ENCODE measurements at regions not wholly inside any gene's neighbourhood (a gene's known extent, or its start where the extent isn't known, plus 50 kb on each side); places are given as distances from the start of the nearest gene placed in this dataset.

GRCh38 chr1:208423526-208423925, 179.3 kb upstream of the PLXNA2 start:
- Histone ChIP-seq H3K9me3 (no peaks in the 10 kb centered on the region), H3K4me3 (no peak overlapping the region), H3K4me1 (no peaks in the 10 kb centered on the region), H3K36me3 (no peaks in the 10 kb centered on the region), H3K27me3 (no peaks in the 10 kb centered on the region), H3K27ac (no peak overlapping the region)
- TF ChIP-seq CTCF (IDR thresholded peaks at IDR 0.05): no peak
- ATAC-seq: no peak
- no peak for FAIRE-seq
- WGBS, 2 donors: 81 to 84% methylated on average over 3 of the region's 3 CpGs
- DNase-seq: no peak
- intact Hi-C loops (cut with DNase I): no loop called here

- DNase-seq (no peak), ATAC-seq (no peak), FAIRE-seq (no peak)
- Histone ChIP-seq H3K4me1 (no peaks in the 10 kb centered on the region), H3K36me3 (no peaks in the 10 kb centered on the region), H3K4me3 (no peak overlapping the region), H3K9me3 (no peaks in the 10 kb centered on the region), H3K27ac (no peak overlapping the region), H3K27me3 (no peaks in the 10 kb centered on the region)
- no peak for TF ChIP-seq CTCF (IDR thresholded peaks at IDR 0.05)
- 84 to 90% methylated on average over 3 of the region's 3 CpGs for WGBS, 2 donors
- intact Hi-C loops (cut with DNase I): no loop called here
Measured at GRCh38 chr1:208425096-208425495, 180.9 kb upstream of the PLXNA2 start.

- DNase-seq (no peak), FAIRE-seq (no peak), ATAC-seq (no peak)
- Histone ChIP-seq H3K36me3 (no peaks in the 10 kb centered on the region), H3K9me3 (no peaks in the 10 kb centered on the region), H3K27me3 (no peaks in the 10 kb centered on the region), H3K27ac (no peak overlapping the region), H3K4me1 (no peaks in the 10 kb centered on the region), H3K4me3 (no peak overlapping the region)
- TF ChIP-seq CTCF (IDR thresholded peaks at IDR 0.05): no peak
- 45 to 60% methylated on average over 3 of the region's 3 CpGs for WGBS, 2 donors
- intact Hi-C loops (cut with DNase I): no loop called here
Measured at GRCh38 chr1:208430220-208430619, 186.0 kb upstream of the PLXNA2 start.

- intact Hi-C loops (cut with DNase I): no loop called here
- no peaks in the 10 kb centered on the region for H3K27me3 ChIP-seq
- H3K4me1 ChIP-seq: no peaks in the 10 kb centered on the region
- no peaks in the 10 kb centered on the region for H3K9me3 ChIP-seq
- H3K4me3 ChIP-seq: no peak overlapping the region
- FAIRE-seq (no peak), ATAC-seq (no peak), DNase-seq (no peak)
- H3K36me3 ChIP-seq: no peaks in the 10 kb centered on the region
- WGBS, 2 donors: 68 to 78% methylated on average over 3 of the region's 3 CpGs
- no peak for TF ChIP-seq CTCF (IDR thresholded peaks at IDR 0.05)
- no peak overlapping the region for H3K27ac ChIP-seq
Measured at GRCh38 chr1:208431721-208432120, 187.5 kb upstream of the PLXNA2 start.

GRCh38 chr1:208432346-208432745, 188.2 kb upstream of the PLXNA2 start:
- ATAC-seq (no peak), FAIRE-seq (no peak), DNase-seq (no peak)
- Histone ChIP-seq H3K27me3 (no peaks in the 10 kb centered on the region), H3K4me1 (no peaks in the 10 kb centered on the region), H3K27ac (no peak overlapping the region), H3K36me3 (no peaks in the 10 kb centered on the region), H3K9me3 (no peaks in the 10 kb centered on the region), H3K4me3 (no peak overlapping the region)
- intact Hi-C loops (cut with DNase I): no loop called here
- no peak for TF ChIP-seq CTCF (IDR thresholded peaks at IDR 0.05)
- 81 to 87% methylated on average over 2 of the region's 2 CpGs for WGBS, 2 donors
